ENCODE measurements at regions not wholly inside any gene's neighbourhood (a gene's known extent, or its start where the extent isn't known, plus 50 kb on each side); places are given as distances from the start of the nearest gene placed in this dataset.

GRCh38 chr4:181690498-181690897, 552.7 kb upstream of the TENM3 start:
- no peak for FAIRE-seq

DNA sequence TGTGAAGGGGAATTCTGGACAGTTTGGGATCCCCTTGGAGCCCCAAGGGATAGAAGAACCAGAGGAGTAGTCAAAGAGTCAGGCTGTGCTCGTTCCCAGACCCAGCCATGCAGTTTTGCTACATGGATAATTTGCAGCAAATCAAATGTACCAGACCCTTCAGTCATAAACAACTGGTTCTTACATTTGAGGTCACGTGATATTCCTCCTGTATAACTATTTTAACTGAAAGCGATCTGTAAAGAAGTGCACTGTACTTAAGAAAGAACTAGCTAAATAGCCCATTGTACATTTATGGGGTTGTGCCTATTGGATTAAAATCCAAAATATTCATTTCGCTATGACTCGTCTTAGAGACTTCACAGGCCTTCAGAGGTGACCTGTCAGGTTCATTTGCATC, 550.2 kb upstream of the TENM3 start:
- FAIRE-seq = no peak

DNA sequence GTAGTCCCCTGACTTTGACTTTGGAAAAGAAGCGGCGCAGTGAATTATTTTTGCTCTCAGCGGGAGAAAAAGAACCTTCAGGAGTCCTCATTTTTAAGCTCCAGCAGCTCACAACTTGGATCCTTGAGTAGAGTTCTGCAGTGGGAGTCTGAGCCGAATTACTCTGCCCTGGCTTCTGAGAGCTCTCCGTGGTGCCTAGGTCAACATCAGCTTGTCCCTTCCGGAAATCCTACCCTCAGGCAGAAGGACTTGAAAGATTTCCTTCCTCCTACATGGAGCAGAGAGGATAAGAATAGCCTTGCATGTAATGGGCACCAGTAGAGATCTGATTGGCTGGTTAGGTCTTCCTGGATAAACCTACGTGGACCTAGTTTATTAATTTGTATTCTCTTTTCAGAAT, 549.7 kb upstream of the TENM3 start:
- FAIRE-seq = no peak

DNA sequence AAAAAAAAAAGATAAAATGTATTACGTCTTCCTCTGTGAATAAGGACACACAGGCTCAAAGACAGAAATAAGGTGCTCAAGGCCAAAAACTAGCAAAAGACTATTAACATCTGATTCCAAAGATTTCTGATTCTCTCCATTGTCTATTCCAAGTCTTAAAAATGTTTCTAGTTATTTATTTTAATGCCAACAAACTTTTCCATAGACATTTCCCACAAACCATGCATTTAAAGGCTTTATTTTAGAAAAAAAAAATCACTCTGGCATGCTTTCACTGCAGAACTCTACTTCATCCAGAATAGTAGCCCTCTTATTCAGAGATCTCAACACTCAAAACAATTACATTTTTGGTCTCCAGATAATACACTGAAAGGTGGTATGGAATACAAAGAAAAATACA, 545.0 kb upstream of the TENM3 start:
- FAIRE-seq = no peak

- no peak for FAIRE-seq
Observed at GRCh38 chr4:181701214-181701613, 542.0 kb upstream of the TENM3 start.

GRCh38 chr4:181701894-181702293, 541.3 kb upstream of the TENM3 start:
- no peak for FAIRE-seq

DNA sequence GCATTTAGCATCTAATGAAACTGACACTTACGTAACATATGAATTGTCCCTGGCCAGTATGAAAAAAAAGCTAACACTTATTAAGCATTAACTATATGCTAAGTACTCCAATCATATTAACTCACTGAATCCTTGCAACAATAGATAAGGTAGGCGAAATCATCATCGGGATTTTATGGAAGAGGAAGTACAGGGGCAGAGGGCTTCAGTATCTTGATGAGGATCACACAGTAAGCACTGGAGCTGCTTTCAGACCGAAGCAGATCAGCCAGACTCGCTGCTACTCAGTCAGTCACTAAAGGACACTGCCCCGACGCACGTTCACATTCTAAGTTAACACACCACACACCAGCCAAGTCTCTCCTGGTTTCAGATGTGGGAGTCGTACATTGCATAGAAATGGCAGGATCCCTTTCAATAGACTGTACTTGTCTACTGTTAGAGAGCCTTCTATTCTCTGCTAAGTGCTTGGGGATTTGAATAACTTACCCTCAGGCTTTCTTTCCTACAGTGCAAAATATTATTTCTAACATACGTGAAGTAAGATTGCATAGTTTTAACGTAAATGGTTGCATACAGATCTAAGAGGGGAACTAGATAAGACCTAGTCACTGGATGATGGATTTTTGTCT, 540.2 kb upstream of the TENM3 start:
- no peak for FAIRE-seq

GRCh38 chr4:181710143-181710542, 533.1 kb upstream of the TENM3 start:
- no peak for FAIRE-seq

GRCh38 chr4:181711387-181711786, 531.8 kb upstream of the TENM3 start:
- no peak for FAIRE-seq

DNA sequence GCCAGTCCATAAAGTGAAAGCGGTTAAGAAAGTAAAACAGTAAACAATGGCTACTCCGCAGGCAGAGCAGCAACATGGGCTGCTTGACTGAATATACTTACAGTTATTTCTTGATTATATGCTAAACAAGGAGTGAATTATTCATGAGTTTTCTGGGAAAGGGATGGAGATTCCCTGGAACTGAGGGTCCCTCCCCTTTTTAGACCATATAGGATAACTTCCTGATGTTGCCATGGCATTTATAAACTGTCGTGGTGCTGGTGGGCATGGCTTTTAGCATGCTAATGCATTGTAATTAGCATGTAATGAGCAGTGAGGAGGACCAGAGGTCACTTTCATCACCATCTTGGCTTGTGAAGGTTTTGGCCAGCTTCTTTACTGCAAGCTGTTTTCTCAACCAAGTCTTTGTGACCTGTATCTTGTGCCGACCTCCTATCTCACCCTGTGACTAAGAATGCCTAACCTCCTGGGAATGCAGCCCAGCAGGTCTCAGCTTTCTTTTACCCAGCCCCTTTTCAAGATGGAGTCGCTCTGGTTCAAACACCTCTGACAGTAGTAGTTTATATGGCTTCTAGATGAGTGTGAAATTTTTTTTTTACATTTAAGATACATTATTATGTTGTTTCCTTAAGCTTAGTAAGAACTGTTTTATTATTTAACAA, 514.8 kb upstream of the TENM3 start:
- no peak for FAIRE-seq

GRCh38 chr4:181731900-181732299, 511.3 kb upstream of the TENM3 start:
- FAIRE-seq = no peak

DNA sequence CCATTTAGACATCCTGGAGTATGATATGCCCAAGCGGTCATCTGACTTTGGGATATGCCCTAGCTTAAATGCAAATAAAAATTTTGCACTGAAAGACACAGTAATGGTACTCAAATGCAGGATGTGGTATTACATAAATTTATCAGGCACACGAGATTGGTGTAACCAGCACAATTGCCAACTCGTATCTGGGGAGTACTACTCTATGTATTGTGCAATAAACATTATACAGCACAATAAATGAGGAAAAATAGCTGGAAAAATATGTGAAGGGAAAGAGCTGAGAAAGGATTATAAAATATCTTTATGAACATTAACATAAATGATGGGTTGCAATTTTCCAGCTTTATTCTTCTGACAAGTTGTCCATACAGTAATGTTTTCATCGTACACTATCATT, 505.5 kb upstream of the TENM3 start:
- no peak for FAIRE-seq

GRCh38 chr4:181739031-181739430, 504.2 kb upstream of the TENM3 start:
- no peak for FAIRE-seq

DNA sequence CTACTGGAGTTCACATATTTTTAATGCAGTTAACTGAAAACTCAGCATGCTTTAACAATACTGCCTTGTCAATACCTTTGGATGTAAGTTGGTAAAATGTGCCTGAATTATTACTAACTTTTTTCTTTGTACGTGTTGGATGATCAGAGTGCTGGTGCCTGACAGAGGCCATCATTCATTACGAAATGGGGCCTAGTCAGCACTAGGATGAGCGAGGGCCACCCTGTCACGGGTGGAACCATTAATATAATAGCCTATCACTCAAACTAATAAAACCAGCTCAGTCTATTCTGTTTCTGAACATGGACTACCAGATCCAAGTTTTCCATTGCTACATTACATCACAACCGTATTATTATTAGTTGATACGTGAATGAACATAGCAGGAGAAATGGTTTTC, 501.7 kb upstream of the TENM3 start:
- FAIRE-seq = no peak

DNA sequence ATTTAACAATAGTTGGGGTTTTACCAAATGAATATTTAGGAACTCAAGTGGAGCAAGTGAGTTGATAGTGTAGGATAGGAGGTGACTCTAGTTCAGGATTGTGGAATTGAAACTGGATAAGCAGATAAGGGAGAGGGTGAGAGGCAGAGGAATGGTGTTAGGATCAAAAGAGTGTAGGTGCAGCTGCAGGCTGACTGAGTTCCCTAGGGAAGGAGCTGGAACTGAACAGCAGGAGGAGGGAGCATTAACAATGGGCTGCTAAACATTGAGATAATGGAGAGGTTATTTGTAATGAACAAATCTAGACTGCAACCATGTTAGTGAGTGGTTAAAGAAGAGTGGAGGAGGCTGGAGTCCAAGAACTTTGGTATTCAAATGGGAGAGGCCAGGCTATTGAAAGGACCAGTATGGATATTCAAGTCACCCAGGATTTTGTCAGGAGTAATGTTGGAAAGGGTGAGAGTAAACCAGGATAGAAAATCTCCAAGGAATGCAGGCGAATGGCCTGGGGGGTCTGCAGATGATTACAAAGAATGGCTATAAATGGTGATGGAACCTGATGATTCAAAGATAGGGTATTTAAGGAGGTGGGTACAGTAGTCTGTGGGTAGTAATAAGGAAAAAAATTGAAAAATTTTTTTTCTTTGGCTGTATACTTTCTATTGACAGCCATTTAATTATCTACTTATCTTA, 497.1 kb upstream of the TENM3 start:
- FAIRE-seq = no peak

- no peak for FAIRE-seq
Observed at GRCh38 chr4:181748581-181748980, 494.6 kb upstream of the TENM3 start.

DNA sequence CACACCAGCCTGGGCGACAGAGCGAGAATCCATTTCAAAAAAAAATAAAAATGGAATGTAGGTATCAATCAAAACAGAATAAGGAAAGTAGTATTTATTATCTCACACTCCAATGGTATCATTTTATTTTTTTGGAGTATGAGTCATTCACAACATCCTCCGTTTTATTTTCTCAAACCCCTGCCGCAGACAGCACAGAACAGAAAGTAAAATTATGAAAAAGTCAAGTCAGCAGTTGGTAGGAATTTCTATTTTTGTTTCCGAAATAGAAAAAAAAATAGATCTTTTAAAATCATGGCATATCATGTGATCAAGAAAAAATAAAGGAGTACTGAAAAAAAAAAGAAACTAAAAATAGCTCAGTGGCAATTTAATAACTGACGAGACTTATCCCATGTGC, 490.7 kb upstream of the TENM3 start:
- FAIRE-seq = no peak

DNA sequence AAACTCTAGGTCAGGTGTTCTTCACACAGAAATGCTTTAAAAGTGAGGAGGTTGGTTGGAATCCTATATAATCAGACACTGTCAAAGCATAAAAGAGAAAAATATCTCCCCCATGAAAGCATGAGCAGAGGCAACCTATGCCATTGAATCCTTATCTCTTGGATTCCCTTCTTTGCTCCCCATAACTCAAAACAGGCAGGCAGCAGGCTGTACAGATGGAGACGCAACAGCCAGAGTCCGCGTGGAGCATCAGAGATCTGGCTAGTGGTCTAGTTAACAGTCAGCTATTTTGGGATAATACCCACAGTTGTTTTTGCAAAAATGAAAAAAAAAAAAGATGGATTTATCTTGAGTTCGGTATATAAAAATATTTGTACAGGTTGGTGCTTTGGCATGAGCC, 490.0 kb upstream of the TENM3 start:
- FAIRE-seq = no peak

DNA sequence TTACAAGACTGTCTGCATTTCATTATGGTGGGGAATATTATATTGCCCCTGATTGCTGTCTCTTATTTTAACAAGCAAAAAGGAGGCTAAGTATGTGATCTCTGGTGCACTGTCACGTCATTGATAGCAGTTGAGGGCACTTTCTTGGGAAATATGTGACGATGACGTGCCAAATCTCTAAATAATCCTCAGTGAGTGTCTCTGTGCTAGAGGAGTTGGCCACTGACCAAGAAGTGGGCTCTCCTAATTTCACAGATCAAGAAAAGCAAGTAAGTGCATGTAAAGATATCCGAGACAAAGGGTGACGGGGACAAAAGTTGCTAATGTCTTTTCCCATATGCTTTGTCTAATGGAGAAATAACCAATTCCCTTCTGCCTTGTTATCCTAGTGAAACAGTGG, 487.4 kb upstream of the TENM3 start:
- no peak for FAIRE-seq

- FAIRE-seq = no peak
Observed at GRCh38 chr4:181756451-181757095, 486.6 kb upstream of the TENM3 start.

DNA sequence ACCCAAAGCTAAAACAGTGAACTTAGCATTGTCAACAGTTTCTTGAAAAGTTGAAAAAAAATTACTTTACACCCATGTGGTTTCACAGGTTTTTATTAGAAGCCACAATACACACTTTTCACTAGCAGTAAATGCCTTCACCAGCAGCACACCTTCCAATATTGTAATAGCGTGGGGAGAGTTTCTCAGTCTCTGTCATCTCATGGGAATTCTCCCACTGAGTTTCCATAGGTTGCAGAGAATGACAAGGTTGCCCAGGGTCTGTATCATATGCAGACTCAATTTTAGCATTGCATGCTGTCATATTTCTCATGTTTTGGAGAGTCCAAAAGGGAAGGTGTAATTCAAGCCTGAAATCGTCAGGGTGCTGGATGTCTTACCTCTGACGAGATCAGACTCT, 486.1 kb upstream of the TENM3 start:
- FAIRE-seq = no peak

DNA sequence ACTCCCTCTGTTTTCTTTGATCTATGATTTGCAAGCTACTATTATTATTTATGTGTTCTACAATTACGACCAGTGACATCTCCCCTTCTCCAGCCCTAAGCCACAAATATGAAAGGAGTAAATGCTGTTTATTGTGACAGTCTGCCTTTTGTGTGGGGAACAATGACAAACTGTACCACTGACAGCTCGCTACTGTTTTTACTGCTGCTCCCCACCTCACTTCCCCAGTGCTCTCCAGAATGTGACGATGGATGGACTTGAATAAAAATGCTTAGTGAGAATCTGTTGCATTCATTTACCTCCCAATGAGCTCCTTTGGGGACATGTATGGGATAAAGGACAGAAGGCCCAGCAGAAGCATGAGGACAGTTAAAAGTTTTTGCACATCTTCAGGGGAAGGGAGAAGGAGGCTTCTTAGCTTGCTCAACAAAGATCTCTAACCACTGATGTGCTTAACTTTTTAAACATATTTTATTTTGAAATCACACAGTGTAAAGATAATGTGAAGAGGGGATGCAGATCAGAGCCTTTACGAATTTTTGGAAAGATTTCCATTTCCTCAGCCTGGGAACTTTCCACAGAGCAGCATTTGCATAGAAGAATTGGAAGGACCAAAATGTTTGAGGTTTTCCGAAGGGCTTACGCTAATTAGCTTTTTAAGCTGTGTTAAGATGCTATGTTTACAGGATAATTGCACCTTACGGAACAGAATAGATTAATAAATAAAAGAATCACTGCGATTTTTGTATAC, 485.1 kb upstream of the TENM3 start:
- FAIRE-seq = no peak

DNA sequence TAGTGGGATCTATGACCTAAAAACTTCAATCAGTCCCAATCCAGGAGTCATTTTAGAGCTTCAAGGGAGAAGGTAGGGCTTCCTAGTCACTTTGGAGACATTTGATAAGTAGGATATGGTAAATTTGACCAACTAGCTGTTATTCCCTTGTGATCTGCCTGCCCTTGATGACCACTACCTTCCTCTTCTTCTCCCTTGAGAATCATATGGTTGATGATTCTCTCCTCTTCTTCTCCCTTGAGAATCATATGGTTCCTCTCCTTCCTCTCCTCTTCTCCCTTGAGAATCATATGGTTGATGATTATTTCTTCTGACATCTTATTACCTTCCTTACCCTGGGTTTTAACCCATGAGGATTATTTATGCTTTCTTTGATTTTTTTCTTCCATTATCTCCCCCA, 482.6 kb upstream of the TENM3 start:
- FAIRE-seq = no peak

Measured in G401.6 (cell line).